GM23338 (cell line): ENCODE measurements at regions not wholly inside any gene's neighbourhood (a gene's known extent, or its start where the extent isn't known, plus 50 kb on each side); places are given as distances from the start of the nearest gene placed in this dataset.

Experiments
- ATAC-seq: fragments of 200-7000 bp; cut with Tn5 transposase; 3 replicates; pipeline ENCODE4 v1.9.1; 2020
- DNase-seq: peaks from one replicate; pipeline ENCODE4 v3.0.0-alpha.2; 2015; ENCODE audit warnings: low spot score
- H2AFZ ChIP-seq: fragments of 200-600 bp; sonication (generic); 2 replicates; pipeline ENCODE4 v1.8.0; 2016; ENCODE audit warnings: antibody characterized with exemption, mild to moderate bottlenecking, moderate library complexity
- H3F3A ChIP-seq: fragments of 200-600 bp; sonication (generic); replicated peaks from 2 replicates; pipeline ENCODE4 v1.8.0; 2017; ENCODE audit warnings: antibody characterized with exemption, mixed run types, low read depth
- H3K27ac ChIP-seq: fragments of 200-600 bp; sonication (generic); 2 replicates; pipeline ENCODE4 v1.6.1; 2016; ENCODE audit warnings: low read depth
- H3K27me3 ChIP-seq: fragments of 200-600 bp; sonication (generic); 2 replicates; pipeline ENCODE4 v1.8.0; 2016; ENCODE audit warnings: mild to moderate bottlenecking, mixed run types, moderate library complexity; ENCODE audit not compliant: insufficient read depth
- H3K36me3 ChIP-seq: fragments of 200-600 bp; sonication (generic); 2 replicates; pipeline ENCODE4 v1.8.0; 2016; ENCODE audit warnings: mild to moderate bottlenecking; ENCODE audit not compliant: insufficient read depth
- H3K4me1 ChIP-seq: fragments of 200-600 bp; sonication (generic); 2 replicates; pipeline ENCODE4 v1.8.0; 2016; ENCODE audit warnings: mild to moderate bottlenecking, moderate library complexity; ENCODE audit not compliant: insufficient read depth
- H3K4me2 ChIP-seq: fragments of 200-600 bp; sonication (generic); 2 replicates; pipeline ENCODE4 v1.7.1; 2017; ENCODE audit warnings: mixed run types
- H3K4me3 ChIP-seq: fragments of 200-600 bp; sonication (generic); 2 replicates; pipeline ENCODE4 v1.6.1; 2016; ENCODE audit warnings: mixed run types
- H3K79me2 ChIP-seq: fragments of 200-600 bp; sonication (generic); replicated peaks from 2 replicates; pipeline ENCODE4 v1.8.0; 2017; ENCODE audit warnings: mild to moderate bottlenecking; ENCODE audit not compliant: insufficient read depth
- H3K9me2 ChIP-seq: fragments of 200-600 bp; sonication (generic); 2 replicates; pipeline ENCODE4 v1.8.0; 2017; ENCODE audit not compliant: insufficient read depth
- H4K20me1 ChIP-seq: fragments of 200-600 bp; sonication (generic); replicated peaks from 2 replicates; pipeline ENCODE4 v1.8.0; 2017; ENCODE audit warnings: mild to moderate bottlenecking; ENCODE audit not compliant: insufficient read depth
- H3K27ac Mint-ChIP-seq: 2 replicates; pipeline ENCODE4 v1.8.0; 2020; ENCODE audit warnings: inconsistent platforms, mild to moderate bottlenecking, moderate library complexity, mixed read lengths
- H3K27me3 Mint-ChIP-seq: 3 replicates; pipeline ENCODE4 v1.8.0; 2022; ENCODE audit warnings: low read depth, mild to moderate bottlenecking, moderate library complexity, mixed read lengths, inconsistent platforms; ENCODE audit not compliant: insufficient read depth, poor library complexity
- H3K36me3 Mint-ChIP-seq: 3 replicates; pipeline ENCODE4 v1.8.0; 2021; ENCODE audit warnings: low read depth, mild to moderate bottlenecking, inconsistent platforms, moderate library complexity, mixed read lengths
- H3K4me1 Mint-ChIP-seq: 3 replicates; pipeline ENCODE4 v1.8.0; 2020; ENCODE audit warnings: mild to moderate bottlenecking, inconsistent platforms, mixed read lengths
- H3K4me3 Mint-ChIP-seq: 3 replicates; pipeline ENCODE4 v1.8.0; 2021; ENCODE audit warnings: moderate library complexity, mild to moderate bottlenecking, inconsistent platforms, mixed read lengths
- H3K9me3 Mint-ChIP-seq: 3 replicates; pipeline ENCODE4 v1.8.0; 2020; ENCODE audit warnings: moderate library complexity, mild to moderate bottlenecking, inconsistent platforms, mixed read lengths
- CREB1 ChIP-seq: fragments of 250-450 bp; sonication (Bioruptor Pico); IDR thresholded peaks from 2 replicates; pipeline ENCODE4 v1.5.0; 2020; ENCODE audit warnings: low read depth, mild to moderate bottlenecking, moderate library complexity
- CTCF ChIP-seq, 2 experiments: fragments of 200-600 bp in 1 of 2; sonication (generic) in 1 of 2; conservative IDR thresholded peaks; 2 replicates each; pipeline versions ENCODE4 v1.5.1 to v1.6.1; 2016 to 2017; ENCODE audit warnings: antibody characterized with exemption in 2 of 2, low read depth in 2 of 2, mild to moderate bottlenecking in 2 of 2, moderate library complexity in 1 of 2
- EZH2 ChIP-seq: fragments of 200-600 bp; sonication (generic); IDR thresholded peaks from one replicate; pipeline ENCODE4 v1.8.0; 2017; ENCODE audit warnings: antibody characterized with exemption, mild to moderate bottlenecking, low read depth; ENCODE audit not compliant: unreplicated experiment
- EZH2phosphoT487 ChIP-seq: fragments of 200-600 bp; sonication (generic); IDR thresholded peaks from one replicate; pipeline ENCODE4 v1.8.1; 2018; ENCODE audit warnings: antibody characterized with exemption; ENCODE audit not compliant: unreplicated experiment
- JUNB ChIP-seq: IDR thresholded peaks from one replicate; pipeline ENCODE4 v1.6.1; 2016; ENCODE audit warnings: antibody characterized with exemption; ENCODE audit not compliant: unreplicated experiment
- NANOG ChIP-seq: IDR thresholded peaks from 2 replicates; pipeline ENCODE4 v1.6.1; 2016; ENCODE audit warnings: antibody characterized with exemption, borderline replicate concordance
- POLR2AphosphoS5 ChIP-seq: IDR thresholded peaks from 2 replicates; pipeline ENCODE4 v1.6.1; 2016; ENCODE audit warnings: antibody characterized with exemption, low read depth
- STAT1 ChIP-seq: IDR thresholded peaks from one replicate; pipeline ENCODE4 v1.6.1; 2016; ENCODE audit warnings: antibody characterized with exemption; ENCODE audit not compliant: unreplicated experiment
- ZNF114 ChIP-seq: fragments of 250-450 bp; sonication (Bioruptor Pico); IDR thresholded peaks from 2 replicates; pipeline ENCODE4 v1.5.0; 2020; ENCODE audit warnings: mild to moderate bottlenecking, moderate library complexity
- ZNF331 ChIP-seq: fragments of 250-450 bp; sonication (Bioruptor Pico); IDR thresholded peaks from 2 replicates; pipeline ENCODE4 v1.5.0; 2020; ENCODE audit warnings: low read depth, mild to moderate bottlenecking, moderate library complexity
- TF ChIP-seq, protein P1 (sequence below): IDR thresholded peaks from 2 replicates; pipeline ENCODE4 v1.6.1; 2016; ENCODE audit warnings: antibody characterized with exemption
- TF ChIP-seq, protein P2 (sequence below): fragments of 250-450 bp; sonication (Bioruptor Pico); IDR thresholded peaks from 2 replicates; pipeline ENCODE4 v1.5.0; 2020; ENCODE audit warnings: mild to moderate bottlenecking, moderate library complexity
- TF ChIP-seq, protein P3 (sequence below): IDR thresholded peaks from one replicate; pipeline ENCODE4 v1.6.1; 2018; ENCODE audit warnings: antibody characterized with exemption; ENCODE audit not compliant: unreplicated experiment

DNA sequence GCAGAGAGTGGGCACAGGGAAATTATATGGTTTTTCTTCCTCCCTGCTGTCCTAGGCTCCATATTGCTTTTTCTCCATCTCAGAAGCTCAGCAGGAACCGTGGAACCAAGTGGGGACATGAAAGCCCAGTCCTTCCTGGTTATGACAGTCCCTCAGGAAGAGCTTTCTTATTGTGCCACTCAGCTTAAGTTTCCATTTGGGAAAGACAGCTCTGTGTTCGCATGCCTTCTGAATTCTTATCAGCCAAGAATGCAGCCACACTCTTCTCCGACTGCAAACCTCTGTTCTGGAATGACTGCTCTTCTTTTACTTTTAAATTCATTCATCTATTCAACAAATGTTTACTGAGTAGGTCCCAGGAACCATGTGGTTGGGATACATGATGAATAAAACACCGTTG, 58.0 kb upstream of the PPARGC1A start:
- H3K36me3 Mint-ChIP-seq = no peaks in the 10 kb centered on the region
- H3K4me3 Mint-ChIP-seq = no peak overlapping the region
- Histone ChIP-seq H3K27me3 (no peaks in the 10 kb centered on the region), H3K36me3 (no peaks in the 10 kb centered on the region), H4K20me1 (no peaks in the 10 kb centered on the region), H3K4me3 (no peak overlapping the region), H3F3A (no peaks in the 10 kb centered on the region), H3K4me1 (peaks cover 16% of the 10 kb centered on the region), H3K9me2 (peaks cover 20% of the 10 kb centered on the region), H3K79me2 (no peaks in the 10 kb centered on the region), H3K4me2 (no peak overlapping the region), H3K27ac (no peak overlapping the region), H2AFZ (no peak overlapping the region)
- ATAC-seq (no peak), DNase-seq (no peak)
- TF ChIP-seq ZNF331 (CRISPR knock-in tag) = no peak
- TF ChIP-seq CREB1 (CRISPR knock-in tag) = no peak
- TF ChIP-seq POLR2AphosphoS5 = no peak
- TF ChIP-seq, protein P1, sequence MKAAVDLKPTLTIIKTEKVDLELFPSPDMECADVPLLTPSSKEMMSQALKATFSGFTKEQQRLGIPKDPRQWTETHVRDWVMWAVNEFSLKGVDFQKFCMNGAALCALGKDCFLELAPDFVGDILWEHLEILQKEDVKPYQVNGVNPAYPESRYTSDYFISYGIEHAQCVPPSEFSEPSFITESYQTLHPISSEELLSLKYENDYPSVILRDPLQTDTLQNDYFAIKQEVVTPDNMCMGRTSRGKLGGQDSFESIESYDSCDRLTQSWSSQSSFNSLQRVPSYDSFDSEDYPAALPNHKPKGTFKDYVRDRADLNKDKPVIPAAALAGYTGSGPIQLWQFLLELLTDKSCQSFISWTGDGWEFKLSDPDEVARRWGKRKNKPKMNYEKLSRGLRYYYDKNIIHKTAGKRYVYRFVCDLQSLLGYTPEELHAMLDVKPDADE = no peak
- TF ChIP-seq, protein P2, sequence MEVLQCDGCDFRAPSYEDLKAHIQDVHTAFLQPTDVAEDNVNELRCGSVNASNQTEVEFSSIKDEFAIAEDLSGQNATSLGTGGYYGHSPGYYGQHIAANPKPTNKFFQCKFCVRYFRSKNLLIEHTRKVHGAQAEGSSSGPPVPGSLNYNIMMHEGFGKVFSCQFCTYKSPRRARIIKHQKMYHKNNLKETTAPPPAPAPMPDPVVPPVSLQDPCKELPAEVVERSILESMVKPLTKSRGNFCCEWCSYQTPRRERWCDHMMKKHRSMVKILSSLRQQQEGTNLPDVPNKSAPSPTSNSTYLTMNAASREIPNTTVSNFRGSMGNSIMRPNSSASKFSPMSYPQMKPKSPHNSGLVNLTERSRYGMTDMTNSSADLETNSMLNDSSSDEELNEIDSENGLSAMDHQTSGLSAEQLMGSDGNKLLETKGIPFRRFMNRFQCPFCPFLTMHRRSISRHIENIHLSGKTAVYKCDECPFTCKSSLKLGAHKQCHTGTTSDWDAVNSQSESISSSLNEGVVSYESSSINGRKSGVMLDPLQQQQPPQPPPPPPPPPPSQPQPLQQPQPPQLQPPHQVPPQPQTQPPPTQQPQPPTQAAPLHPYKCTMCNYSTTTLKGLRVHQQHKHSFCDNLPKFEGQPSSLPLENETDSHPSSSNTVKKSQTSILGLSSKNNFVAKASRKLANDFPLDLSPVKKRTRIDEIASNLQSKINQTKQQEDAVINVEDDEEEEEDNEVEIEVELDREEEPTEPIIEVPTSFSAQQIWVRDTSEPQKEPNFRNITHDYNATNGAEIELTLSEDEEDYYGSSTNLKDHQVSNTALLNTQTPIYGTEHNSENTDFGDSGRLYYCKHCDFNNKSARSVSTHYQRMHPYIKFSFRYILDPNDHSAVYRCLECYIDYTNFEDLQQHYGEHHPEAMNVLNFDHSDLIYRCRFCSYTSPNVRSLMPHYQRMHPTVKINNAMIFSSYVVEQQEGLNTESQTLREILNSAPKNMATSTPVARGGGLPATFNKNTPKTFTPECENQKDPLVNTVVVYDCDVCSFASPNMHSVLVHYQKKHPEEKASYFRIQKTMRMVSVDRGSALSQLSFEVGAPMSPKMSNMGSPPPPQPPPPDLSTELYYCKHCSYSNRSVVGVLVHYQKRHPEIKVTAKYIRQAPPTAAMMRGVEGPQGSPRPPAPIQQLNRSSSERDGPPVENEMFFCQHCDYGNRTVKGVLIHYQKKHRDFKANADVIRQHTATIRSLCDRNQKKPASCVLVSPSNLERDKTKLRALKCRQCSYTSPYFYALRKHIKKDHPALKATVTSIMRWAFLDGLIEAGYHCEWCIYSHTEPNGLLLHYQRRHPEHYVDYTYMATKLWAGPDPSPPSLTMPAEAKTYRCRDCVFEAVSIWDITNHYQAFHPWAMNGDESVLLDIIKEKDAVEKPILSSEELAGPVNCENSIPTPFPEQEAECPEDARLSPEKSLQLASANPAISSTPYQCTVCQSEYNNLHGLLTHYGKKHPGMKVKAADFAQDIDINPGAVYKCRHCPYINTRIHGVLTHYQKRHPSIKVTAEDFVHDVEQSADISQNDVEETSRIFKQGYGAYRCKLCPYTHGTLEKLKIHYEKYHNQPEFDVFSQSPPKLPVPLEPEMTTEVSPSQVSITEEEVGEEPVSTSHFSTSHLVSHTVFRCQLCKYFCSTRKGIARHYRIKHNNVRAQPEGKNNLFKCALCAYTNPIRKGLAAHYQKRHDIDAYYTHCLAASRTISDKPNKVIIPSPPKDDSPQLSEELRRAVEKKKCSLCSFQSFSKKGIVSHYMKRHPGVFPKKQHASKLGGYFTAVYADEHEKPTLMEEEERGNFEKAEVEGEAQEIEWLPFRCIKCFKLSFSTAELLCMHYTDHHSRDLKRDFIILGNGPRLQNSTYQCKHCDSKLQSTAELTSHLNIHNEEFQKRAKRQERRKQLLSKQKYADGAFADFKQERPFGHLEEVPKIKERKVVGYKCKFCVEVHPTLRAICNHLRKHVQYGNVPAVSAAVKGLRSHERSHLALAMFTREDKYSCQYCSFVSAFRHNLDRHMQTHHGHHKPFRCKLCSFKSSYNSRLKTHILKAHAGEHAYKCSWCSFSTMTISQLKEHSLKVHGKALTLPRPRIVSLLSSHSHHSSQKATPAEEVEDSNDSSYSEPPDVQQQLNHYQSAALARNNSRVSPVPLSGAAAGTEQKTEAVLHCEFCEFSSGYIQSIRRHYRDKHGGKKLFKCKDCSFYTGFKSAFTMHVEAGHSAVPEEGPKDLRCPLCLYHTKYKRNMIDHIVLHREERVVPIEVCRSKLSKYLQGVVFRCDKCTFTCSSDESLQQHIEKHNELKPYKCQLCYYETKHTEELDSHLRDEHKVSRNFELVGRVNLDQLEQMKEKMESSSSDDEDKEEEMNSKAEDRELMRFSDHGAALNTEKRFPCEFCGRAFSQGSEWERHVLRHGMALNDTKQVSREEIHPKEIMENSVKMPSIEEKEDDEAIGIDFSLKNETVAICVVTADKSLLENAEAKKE (CRISPR knock-in tag) = no peak
- TF ChIP-seq EZH2 = no peak
- TF ChIP-seq, protein P3, sequence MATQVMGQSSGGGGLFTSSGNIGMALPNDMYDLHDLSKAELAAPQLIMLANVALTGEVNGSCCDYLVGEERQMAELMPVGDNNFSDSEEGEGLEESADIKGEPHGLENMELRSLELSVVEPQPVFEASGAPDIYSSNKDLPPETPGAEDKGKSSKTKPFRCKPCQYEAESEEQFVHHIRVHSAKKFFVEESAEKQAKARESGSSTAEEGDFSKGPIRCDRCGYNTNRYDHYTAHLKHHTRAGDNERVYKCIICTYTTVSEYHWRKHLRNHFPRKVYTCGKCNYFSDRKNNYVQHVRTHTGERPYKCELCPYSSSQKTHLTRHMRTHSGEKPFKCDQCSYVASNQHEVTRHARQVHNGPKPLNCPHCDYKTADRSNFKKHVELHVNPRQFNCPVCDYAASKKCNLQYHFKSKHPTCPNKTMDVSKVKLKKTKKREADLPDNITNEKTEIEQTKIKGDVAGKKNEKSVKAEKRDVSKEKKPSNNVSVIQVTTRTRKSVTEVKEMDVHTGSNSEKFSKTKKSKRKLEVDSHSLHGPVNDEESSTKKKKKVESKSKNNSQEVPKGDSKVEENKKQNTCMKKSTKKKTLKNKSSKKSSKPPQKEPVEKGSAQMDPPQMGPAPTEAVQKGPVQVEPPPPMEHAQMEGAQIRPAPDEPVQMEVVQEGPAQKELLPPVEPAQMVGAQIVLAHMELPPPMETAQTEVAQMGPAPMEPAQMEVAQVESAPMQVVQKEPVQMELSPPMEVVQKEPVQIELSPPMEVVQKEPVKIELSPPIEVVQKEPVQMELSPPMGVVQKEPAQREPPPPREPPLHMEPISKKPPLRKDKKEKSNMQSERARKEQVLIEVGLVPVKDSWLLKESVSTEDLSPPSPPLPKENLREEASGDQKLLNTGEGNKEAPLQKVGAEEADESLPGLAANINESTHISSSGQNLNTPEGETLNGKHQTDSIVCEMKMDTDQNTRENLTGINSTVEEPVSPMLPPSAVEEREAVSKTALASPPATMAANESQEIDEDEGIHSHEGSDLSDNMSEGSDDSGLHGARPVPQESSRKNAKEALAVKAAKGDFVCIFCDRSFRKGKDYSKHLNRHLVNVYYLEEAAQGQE = no peak
- no peak for TF ChIP-seq JUNB
- no peak for TF ChIP-seq CTCF (conservative IDR thresholded peaks at IDR 0.05; ENCODE audit: low read depth in 2 of 2)
- no peak for TF ChIP-seq STAT1
- no peak for TF ChIP-seq EZH2phosphoT487
- TF ChIP-seq ZNF114 (CRISPR knock-in tag) = no peak
- TF ChIP-seq NANOG = no peak
- no peak overlapping the region for H3K27ac Mint-ChIP-seq
- no peaks in the 10 kb centered on the region; the same call in 2 of the 3 replicates for H3K9me3 Mint-ChIP-seq
- no peaks in the 10 kb centered on the region for H3K27me3 Mint-ChIP-seq
- H3K4me1 Mint-ChIP-seq = peaks cover 14% of the 10 kb centered on the region
